DMS79 treated with DMSO at 0.1 percent for 48 hours (cell line): ENCODE measurements at regions not wholly inside any gene's neighbourhood (a gene's known extent, or its start where the extent isn't known, plus 50 kb on each side); places are given as distances from the start of the nearest gene placed in this dataset.

Experiments
- DNase-seq: peaks from one replicate; lab custom pipeline; 2025; lab: John Stamatoyannopoulos, UW

GRCh38 chr2:205937211-205937610 lies 148.8 kb downstream of the INO80D start:
- DNase-seq, result no peak

- DNase-seq, result no peak
Measured at GRCh38 chr2:205936446-205936845, 149.5 kb downstream of the INO80D start.

- DNase-seq, result no peak
Measured at GRCh38 chr2:205934443-205934842, 151.5 kb downstream of the INO80D start.

GRCh38 chr2:205932861-205933260 lies 153.1 kb downstream of the INO80D start:
- no peak for DNase-seq

GRCh38 chr2:205931388-205931787 lies 154.6 kb downstream of the INO80D start:
- DNase-seq, result no peak

GRCh38 chr2:205930209-205930608 lies 155.8 kb downstream of the INO80D start:
- no peak for DNase-seq

GRCh38 chr2:205929246-205929942 lies 156.6 kb downstream of the INO80D start:
- DNase-seq, result no peak

- DNase-seq, result peak; percentile 42
Measured at GRCh38 chr2:205925373-205926337, 160.3 kb downstream of the INO80D start.

GRCh38 chr2:205924676-205925075 lies 161.3 kb downstream of the INO80D start:
- no peak for DNase-seq

- no peak for DNase-seq
Measured at GRCh38 chr2:205915130-205915524, 170.8 kb downstream of the INO80D start.

- no peak for DNase-seq
Measured at GRCh38 chr2:205914213-205915129, 171.5 kb downstream of the INO80D start.

GRCh38 chr2:205913668-205914067 lies 172.3 kb downstream of the INO80D start:
- no peak for DNase-seq

- DNase-seq, result no peak
Measured at GRCh38 chr2:205911306-205911705, 174.7 kb downstream of the INO80D start.

GRCh38 chr2:205909184-205909572 lies 176.8 kb downstream of the INO80D start:
- DNase-seq, result no peak

GRCh38 chr2:205908212-205909183 lies 177.5 kb downstream of the INO80D start:
- DNase-seq, result no peak

GRCh38 chr2:205906419-205906818 lies 179.6 kb downstream of the INO80D start:
- no peak for DNase-seq

GRCh38 chr2:205905576-205905975 lies 180.4 kb downstream of the INO80D start:
- DNase-seq, result no peak

GRCh38 chr2:205904873-205905272 lies 181.1 kb downstream of the INO80D start:
- no peak for DNase-seq

- no peak for DNase-seq
Measured at GRCh38 chr2:205903549-205904129, 182.3 kb downstream of the INO80D start.

- no peak for DNase-seq
Measured at GRCh38 chr2:205902900-205903237, 183.1 kb downstream of the INO80D start.
